ENCODE measurements at regions not wholly inside any gene's neighbourhood (a gene's known extent, or its start where the extent isn't known, plus 50 kb on each side); places are given as distances from the start of the nearest gene placed in this dataset.
A peak's percentile ranks its signal among the peaks of the same experiment; 100 is the strongest.

DNA sequence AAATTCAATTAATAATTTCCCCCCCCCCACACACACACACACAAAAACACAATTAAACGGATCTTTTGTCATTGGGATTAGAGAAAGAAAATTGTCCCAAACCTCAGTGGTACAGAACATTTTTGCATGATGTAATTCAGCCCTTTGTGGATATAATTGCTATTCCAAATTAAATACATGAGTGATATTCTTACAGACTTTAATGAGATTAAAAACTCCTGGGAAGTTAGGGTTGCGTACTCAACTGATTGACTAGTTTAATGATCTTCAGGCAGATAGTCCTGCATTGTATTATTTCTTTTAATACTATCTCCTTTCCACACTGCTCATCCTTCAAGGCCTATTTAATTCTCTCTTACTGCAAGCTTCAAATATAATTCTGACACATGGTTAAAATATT is 711.8 kb upstream of the LRFN5 start:
- no peak for DNase-seq (ENCODE audit: low read depth)
- TF ChIP-seq, protein P1, sequence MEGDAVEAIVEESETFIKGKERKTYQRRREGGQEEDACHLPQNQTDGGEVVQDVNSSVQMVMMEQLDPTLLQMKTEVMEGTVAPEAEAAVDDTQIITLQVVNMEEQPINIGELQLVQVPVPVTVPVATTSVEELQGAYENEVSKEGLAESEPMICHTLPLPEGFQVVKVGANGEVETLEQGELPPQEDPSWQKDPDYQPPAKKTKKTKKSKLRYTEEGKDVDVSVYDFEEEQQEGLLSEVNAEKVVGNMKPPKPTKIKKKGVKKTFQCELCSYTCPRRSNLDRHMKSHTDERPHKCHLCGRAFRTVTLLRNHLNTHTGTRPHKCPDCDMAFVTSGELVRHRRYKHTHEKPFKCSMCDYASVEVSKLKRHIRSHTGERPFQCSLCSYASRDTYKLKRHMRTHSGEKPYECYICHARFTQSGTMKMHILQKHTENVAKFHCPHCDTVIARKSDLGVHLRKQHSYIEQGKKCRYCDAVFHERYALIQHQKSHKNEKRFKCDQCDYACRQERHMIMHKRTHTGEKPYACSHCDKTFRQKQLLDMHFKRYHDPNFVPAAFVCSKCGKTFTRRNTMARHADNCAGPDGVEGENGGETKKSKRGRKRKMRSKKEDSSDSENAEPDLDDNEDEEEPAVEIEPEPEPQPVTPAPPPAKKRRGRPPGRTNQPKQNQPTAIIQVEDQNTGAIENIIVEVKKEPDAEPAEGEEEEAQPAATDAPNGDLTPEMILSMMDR (conservative IDR thresholded peaks at IDR 0.05; ENCODE audit: low read depth, low read length): no peak
- H3K4me3 ChIP-seq (ENCODE audit: low read length): no peak overlapping the region

DNA sequence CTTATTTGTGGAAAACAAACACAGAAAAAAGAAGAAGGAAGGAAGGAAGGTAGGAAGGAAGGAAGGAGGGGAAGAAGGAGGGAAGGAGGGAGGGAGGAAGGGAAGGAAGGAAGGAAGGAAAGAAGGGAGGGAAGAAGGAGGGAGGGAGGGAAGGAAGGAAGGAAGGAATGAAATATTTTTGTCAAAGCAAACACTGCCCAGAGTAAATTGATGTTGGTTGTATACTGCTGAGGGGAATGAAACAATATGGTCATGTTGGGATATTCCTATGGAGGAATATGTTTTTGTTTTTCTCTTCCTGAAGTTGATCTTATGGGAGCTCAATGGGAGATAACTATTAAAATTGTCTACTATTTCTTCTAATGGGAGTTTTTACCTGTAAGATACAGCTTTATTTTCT is 717.5 kb upstream of the LRFN5 start:
- no peak for DNase-seq (ENCODE audit: low read depth)
- H3K4me3 ChIP-seq (ENCODE audit: low read length): no peak overlapping the region
- TF ChIP-seq, protein P1 (conservative IDR thresholded peaks at IDR 0.05; ENCODE audit: low read depth, low read length): no peak

DNA sequence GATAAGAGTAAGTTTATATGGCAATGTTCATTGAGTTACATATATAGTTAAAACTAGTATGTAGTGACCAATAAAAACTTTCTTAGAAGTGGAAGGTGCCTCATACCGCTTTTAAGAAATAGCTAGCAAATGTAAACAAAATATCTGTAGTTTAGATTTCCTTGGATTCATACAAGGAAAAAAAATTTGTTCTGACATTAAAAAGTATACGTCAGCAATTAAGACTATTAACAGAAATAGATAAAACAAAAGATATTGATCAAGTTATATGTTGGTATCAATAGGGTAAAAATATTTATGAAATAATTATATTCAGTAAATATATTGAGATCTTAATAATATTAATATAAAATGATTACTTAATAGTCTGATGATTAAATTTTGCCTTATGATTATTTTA is 718.8 kb upstream of the LRFN5 start:
- DNase-seq (ENCODE audit: low read depth): no peak
- TF ChIP-seq, protein P1 (conservative IDR thresholded peaks at IDR 0.05; ENCODE audit: low read depth, low read length): no peak
- H3K4me3 ChIP-seq (ENCODE audit: low read length): no peak overlapping the region

DNA sequence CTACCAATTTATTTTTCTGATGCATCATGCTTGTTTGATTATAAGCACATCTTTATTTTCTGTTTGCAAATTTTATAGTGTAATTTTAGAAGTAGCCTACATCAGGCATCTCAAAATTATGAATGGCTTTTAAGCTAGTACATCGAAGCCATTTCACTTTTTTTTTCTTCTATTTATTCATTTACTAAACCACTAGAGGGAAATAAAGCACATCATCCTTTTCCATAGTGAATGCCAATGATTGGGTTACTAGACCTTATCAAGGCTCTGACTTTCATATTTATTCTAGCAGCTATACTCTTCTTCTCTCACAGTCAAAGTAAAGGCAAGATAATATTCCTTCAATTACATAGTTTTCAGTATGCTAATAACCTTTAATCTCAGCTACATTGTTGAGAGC is 736.4 kb upstream of the LRFN5 start:
- TF ChIP-seq, protein P1 (conservative IDR thresholded peaks at IDR 0.05; ENCODE audit: low read depth, low read length): peak; percentile 19
- DNase-seq (ENCODE audit: low read depth): no peak
- H3K4me3 ChIP-seq (ENCODE audit: low read length): no peak overlapping the region

DNA sequence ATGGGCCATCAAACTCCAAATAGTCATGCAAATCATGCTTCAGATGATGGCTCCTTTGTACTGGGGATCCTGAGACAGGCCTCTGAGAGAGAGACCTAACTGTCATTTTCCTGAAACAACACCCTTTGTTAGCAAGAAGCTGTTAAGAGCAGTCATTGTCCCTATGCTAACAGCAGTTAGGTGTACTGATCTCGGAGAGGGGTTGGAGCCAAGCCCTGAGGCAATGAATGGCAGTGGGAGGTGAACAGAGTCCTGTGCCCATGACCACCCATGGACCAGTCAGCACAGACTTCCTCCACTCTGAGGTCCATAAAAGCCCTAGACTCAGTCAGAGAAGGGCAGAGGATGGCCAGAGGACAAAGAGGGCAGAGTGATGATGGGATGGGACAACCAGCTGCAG is 747.6 kb upstream of the LRFN5 start:
- TF ChIP-seq, protein P1 (conservative IDR thresholded peaks at IDR 0.05; ENCODE audit: low read depth, low read length): no peak

DNA sequence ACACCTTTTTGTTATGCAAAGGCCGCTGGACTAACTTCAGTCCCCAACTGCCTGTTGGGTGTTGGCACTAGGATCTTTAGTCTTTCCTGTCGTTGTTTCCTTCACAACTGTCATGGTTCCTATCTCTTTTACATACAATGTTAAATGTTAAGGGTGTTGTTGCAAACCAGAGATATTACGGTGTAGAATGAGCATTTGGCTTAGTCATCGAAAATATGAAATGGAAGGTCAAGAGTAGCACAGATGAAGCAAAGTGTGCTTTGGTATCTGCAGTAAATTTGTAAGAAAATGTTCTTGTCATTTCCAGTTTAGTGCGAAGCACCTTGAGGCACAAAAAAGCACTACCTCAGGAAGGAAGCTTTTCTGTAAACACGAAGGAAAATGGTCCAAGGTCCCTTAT is 751.3 kb upstream of the LRFN5 start:
- DNase-seq (ENCODE audit: low read depth): no peak
- TF ChIP-seq, protein P1 (conservative IDR thresholded peaks at IDR 0.05; ENCODE audit: low read depth, low read length): no peak
- H3K4me3 ChIP-seq (ENCODE audit: low read length): no peak overlapping the region

More for the DNA sequence above, 747.6 kb upstream of the LRFN5 start:
- no peak overlapping the region for H3K4me3 ChIP-seq (ENCODE audit: low read length)
- DNase-seq (ENCODE audit: low read depth): no peak

DNA sequence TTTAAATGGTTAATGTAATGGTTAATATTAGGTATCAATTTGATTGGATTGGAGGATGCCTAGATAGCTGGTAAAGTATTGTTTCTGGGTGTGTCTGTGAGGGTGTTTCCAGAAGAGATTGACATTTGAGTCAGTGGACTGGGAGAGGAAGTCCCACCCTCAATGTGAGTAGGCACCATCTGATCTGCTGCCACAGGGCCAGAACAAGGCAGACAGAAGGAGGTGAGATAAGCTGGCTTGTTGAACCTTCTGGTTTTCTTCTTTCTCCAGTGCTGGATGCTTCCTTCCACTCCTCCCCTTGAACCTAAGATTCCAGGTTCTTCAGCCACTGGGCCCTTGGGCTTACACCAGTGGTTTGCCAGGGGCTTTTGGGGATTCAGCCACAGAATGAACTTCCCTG is 756.5 kb upstream of the LRFN5 start:
- TF ChIP-seq, protein P1 (conservative IDR thresholded peaks at IDR 0.05; ENCODE audit: low read depth, low read length): no peak
- H3K4me3 ChIP-seq (ENCODE audit: low read length): no peak overlapping the region
- no peak for DNase-seq (ENCODE audit: low read depth)
